H4 (cell line): ENCODE measurements at regions not wholly inside any gene's neighbourhood (a gene's known extent, or its start where the extent isn't known, plus 50 kb on each side); places are given as distances from the start of the nearest gene placed in this dataset.

Experiments
- DNase-seq: peaks from one replicate; pipeline ENCODE4 v3.0.0-alpha.2; 2015; ENCODE audit warnings: low spot score

- no peak for DNase-seq
These were observed 249.9 kb upstream of the TLE3 start for GRCh38 chr15:70347321-70348225.

GRCh38 chr15:70345251-70346019, 247.7 kb upstream of the TLE3 start:
- no peak for DNase-seq

GRCh38 chr15:70344666-70345065, 246.9 kb upstream of the TLE3 start:
- no peak for DNase-seq

- DNase-seq: no peak
These were observed 246.4 kb upstream of the TLE3 start for GRCh38 chr15:70343961-70344621.

GRCh38 chr15:70342554-70343548, 245.1 kb upstream of the TLE3 start:
- DNase-seq: no peak

- no peak for DNase-seq
These were observed 244.4 kb upstream of the TLE3 start for GRCh38 chr15:70342141-70342540.

- no peak for DNase-seq
These were observed 243.8 kb upstream of the TLE3 start for GRCh38 chr15:70341566-70341965.

GRCh38 chr15:70340494-70340870, 242.8 kb upstream of the TLE3 start:
- DNase-seq: no peak

GRCh38 chr15:70339571-70340493, 242.1 kb upstream of the TLE3 start:
- DNase-seq: peak; percentile 37

GRCh38 chr15:70337277-70338186, 239.8 kb upstream of the TLE3 start:
- no peak for DNase-seq

GRCh38 chr15:70336425-70337009, 238.8 kb upstream of the TLE3 start:
- DNase-seq: no peak

- no peak for DNase-seq
These were observed 236.6 kb upstream of the TLE3 start for GRCh38 chr15:70334286-70334685.

- DNase-seq: no peak
These were observed 231.5 kb upstream of the TLE3 start for GRCh38 chr15:70329179-70329578.

GRCh38 chr15:70328679-70329115, 231.0 kb upstream of the TLE3 start:
- DNase-seq: no peak

GRCh38 chr15:70327856-70328678, 230.3 kb upstream of the TLE3 start:
- DNase-seq: peak; percentile 88

- no peak for DNase-seq
These were observed 229.7 kb upstream of the TLE3 start for GRCh38 chr15:70327328-70327855.
